ENCODE measurements at regions not wholly inside any gene's neighbourhood (a gene's known extent, or its start where the extent isn't known, plus 50 kb on each side); places are given as distances from the start of the nearest gene placed in this dataset.

DNA sequence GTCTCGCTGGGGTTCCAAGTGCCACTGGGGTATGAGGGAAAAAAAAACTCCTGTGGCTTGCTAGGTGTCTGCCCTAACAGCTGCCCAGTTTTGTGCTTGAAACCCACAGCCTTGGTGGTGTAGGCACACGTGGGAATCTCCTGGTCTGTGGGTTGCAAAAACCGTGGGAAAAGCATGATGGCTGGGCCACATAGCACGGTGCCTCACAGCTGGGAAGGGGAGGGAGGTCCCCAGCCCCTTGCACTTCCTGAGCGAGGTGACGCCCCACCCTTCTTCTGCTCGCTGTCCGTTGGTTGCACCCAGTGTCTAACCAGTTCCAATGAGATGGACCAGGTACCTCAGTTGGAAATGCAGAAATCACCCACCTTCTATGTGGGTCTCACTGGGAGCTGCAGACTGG lies 144.3 kb downstream of the KBTBD8 start:
- TF ChIP-seq, protein P1, sequence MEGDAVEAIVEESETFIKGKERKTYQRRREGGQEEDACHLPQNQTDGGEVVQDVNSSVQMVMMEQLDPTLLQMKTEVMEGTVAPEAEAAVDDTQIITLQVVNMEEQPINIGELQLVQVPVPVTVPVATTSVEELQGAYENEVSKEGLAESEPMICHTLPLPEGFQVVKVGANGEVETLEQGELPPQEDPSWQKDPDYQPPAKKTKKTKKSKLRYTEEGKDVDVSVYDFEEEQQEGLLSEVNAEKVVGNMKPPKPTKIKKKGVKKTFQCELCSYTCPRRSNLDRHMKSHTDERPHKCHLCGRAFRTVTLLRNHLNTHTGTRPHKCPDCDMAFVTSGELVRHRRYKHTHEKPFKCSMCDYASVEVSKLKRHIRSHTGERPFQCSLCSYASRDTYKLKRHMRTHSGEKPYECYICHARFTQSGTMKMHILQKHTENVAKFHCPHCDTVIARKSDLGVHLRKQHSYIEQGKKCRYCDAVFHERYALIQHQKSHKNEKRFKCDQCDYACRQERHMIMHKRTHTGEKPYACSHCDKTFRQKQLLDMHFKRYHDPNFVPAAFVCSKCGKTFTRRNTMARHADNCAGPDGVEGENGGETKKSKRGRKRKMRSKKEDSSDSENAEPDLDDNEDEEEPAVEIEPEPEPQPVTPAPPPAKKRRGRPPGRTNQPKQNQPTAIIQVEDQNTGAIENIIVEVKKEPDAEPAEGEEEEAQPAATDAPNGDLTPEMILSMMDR (IDR thresholded peaks at IDR 0.05), result no peak
- TF ChIP-seq POLR2A (IDR thresholded peaks at IDR 0.05), result no peak
